ENCODE measurements at regions not wholly inside any gene's neighbourhood (a gene's known extent, or its start where the extent isn't known, plus 50 kb on each side); places are given as distances from the start of the nearest gene placed in this dataset.
"Not testable (repeated sequence)": the region's sequence is repeated elsewhere in the genome, so short reads cannot be mapped to it uniquely, and the experiment has no call there.

- no peak for DNase-seq (ENCODE audit: insufficient read length, low spot score)
- TF ChIP-seq POLR2AphosphoS5 (IDR thresholded peaks at IDR 0.05; ENCODE audit: low read depth, low read length): no peak
- no peak for FAIRE-seq
Observed at GRCh38 chr3:167030082-167030725, 349.9 kb downstream of the ZBBX start.

- FAIRE-seq; DNase-seq (ENCODE audit: insufficient read length, low spot score): not testable (repeated sequence)
Observed at GRCh38 chr3:167019503-167019902, 360.6 kb downstream of the ZBBX start.

- FAIRE-seq; DNase-seq (ENCODE audit: insufficient read length, low spot score): not testable (repeated sequence)
Observed at GRCh38 chr3:167018591-167019111, 361.4 kb downstream of the ZBBX start.

DNA sequence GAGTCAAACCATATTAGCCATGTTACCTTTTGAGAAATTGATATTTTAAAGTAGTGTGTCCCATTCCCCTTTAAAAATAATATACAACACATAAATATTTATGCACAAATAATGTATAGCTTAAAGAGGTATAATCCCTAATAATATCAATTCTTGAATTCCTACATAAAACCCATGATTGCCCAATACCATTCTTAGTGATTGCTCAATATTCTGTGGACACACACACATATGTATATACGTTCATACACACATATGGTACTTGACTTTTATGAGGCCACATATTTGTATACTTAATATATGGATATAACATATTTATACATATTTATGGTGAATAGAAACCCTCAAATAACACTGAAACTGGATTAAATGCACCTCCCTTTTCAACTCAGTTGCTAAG, 367.4 kb downstream of the ZBBX start:
- no peak for FAIRE-seq
- TF ChIP-seq PAX5 (IDR thresholded peaks at IDR 0.05; ENCODE audit: insufficient read depth, low read length, severe bottlenecking) (no peak), POLR2A (IDR thresholded peaks at IDR 0.05; ENCODE audit: low read depth, low read length) (no peak), POLR2AphosphoS5 (IDR thresholded peaks at IDR 0.05; ENCODE audit: low read depth, low read length) (no peak), SPI1 (IDR thresholded peaks at IDR 0.05; ENCODE audit: low read depth, low read length) (no peak), TAF1 (IDR thresholded peaks at IDR 0.05; ENCODE audit: low read depth, low read length) (no peak), POU2F2 (IDR thresholded peaks at IDR 0.05; ENCODE audit: low read depth, low read length) (no peak)
- no peak for DNase-seq (ENCODE audit: insufficient read length, low spot score)

- TF ChIP-seq SPI1 (IDR thresholded peaks at IDR 0.05; ENCODE audit: low read depth, low read length) (no peak), TAF1 (IDR thresholded peaks at IDR 0.05; ENCODE audit: low read depth, low read length) (no peak), POLR2AphosphoS5 (IDR thresholded peaks at IDR 0.05; ENCODE audit: low read depth, low read length) (no peak), POLR2A (IDR thresholded peaks at IDR 0.05; ENCODE audit: low read depth, low read length) (no peak), POU2F2 (IDR thresholded peaks at IDR 0.05; ENCODE audit: low read depth, low read length) (no peak), PAX5 (IDR thresholded peaks at IDR 0.05; ENCODE audit: insufficient read depth, low read length, severe bottlenecking) (no peak)
- FAIRE-seq (no peak), DNase-seq (ENCODE audit: insufficient read length, low spot score) (no peak)
Observed at GRCh38 chr3:167008791-167009190, 371.3 kb downstream of the ZBBX start.

DNA sequence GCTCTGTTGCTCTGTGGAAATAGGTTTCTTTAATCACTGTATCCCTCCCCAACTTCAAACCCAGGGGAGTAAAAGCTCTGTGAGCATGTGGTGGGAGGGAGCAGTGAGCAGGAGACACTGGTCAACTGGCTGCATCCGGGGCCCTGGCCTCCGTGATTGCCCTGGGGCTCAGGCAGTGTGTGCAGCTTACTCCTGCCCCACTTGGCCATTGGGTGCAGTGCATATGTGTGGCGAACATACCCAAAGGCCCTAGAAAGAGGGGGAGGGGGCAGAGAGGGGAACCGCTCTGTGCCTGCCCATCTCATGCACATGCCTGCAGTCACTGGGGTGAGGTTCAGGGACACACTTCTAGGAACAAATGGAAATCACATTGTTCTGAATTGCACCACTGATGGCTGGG, 378.7 kb downstream of the ZBBX start:
- TF ChIP-seq PAX5 (IDR thresholded peaks at IDR 0.05; ENCODE audit: insufficient read depth, low read length, severe bottlenecking): no peak
- no peak for TF ChIP-seq POLR2A (IDR thresholded peaks at IDR 0.05; ENCODE audit: low read depth, low read length)
- TF ChIP-seq TAF1 (IDR thresholded peaks at IDR 0.05; ENCODE audit: low read depth, low read length): no peak
- no peak for TF ChIP-seq POLR2AphosphoS5 (IDR thresholded peaks at IDR 0.05; ENCODE audit: low read depth, low read length)
- TF ChIP-seq SPI1 (IDR thresholded peaks at IDR 0.05; ENCODE audit: low read depth, low read length): no peak
- no peak for TF ChIP-seq POU2F2 (IDR thresholded peaks at IDR 0.05; ENCODE audit: low read depth, low read length)
- no peak for FAIRE-seq
- no peak for DNase-seq (ENCODE audit: insufficient read length, low spot score)

- TF ChIP-seq POLR2A (IDR thresholded peaks at IDR 0.05; ENCODE audit: low read depth, low read length) (no peak), SPI1 (IDR thresholded peaks at IDR 0.05; ENCODE audit: low read depth, low read length) (no peak), PAX5 (IDR thresholded peaks at IDR 0.05; ENCODE audit: insufficient read depth, low read length, severe bottlenecking) (no peak)
- DNase-seq (ENCODE audit: insufficient read length, low spot score) (no peak), FAIRE-seq (no peak)
Observed at GRCh38 chr3:166993015-166993630, 387.0 kb downstream of the ZBBX start.

- FAIRE-seq (no peak), DNase-seq (ENCODE audit: insufficient read length, low spot score) (no peak)
- TF ChIP-seq TAF1 (IDR thresholded peaks at IDR 0.05; ENCODE audit: low read depth, low read length) (no peak), PAX5 (IDR thresholded peaks at IDR 0.05; ENCODE audit: insufficient read depth, low read length, severe bottlenecking) (no peak), POLR2A (IDR thresholded peaks at IDR 0.05; ENCODE audit: low read depth, low read length) (no peak), POU2F2 (IDR thresholded peaks at IDR 0.05; ENCODE audit: low read depth, low read length) (no peak), POLR2AphosphoS5 (IDR thresholded peaks at IDR 0.05; ENCODE audit: low read depth, low read length) (no peak), SPI1 (IDR thresholded peaks at IDR 0.05; ENCODE audit: low read depth, low read length) (no peak)
Observed at GRCh38 chr3:166986000-166986399, 394.1 kb downstream of the ZBBX start.

GRCh38 chr3:166975796-166976195, 404.3 kb downstream of the ZBBX start:
- FAIRE-seq: not testable (repeated sequence)

DNA sequence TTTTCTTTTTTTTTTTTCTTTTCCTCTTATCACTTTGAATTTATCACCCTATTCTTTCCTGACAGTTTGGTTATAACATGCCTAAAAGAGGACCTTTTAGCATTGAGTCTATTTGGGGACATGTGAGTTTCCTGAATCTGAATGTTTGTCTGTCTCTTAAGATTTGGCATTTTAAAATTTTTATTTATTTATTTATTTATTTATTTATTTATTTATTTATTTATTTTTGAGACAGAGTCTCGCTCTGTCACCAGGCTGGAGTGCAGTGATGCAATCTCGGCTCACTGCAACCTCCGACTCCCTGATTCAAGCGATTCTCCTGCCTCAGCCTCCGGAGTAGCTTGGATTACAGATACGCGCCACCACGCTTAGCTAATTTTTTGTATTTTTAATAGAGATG, 412.4 kb downstream of the ZBBX start:
- DNase-seq (ENCODE audit: insufficient read length, low spot score); FAIRE-seq: not testable (repeated sequence)

More at GRCh38 chr3:166975796-166976195, 404.3 kb downstream of the ZBBX start:
- DNase-seq (ENCODE audit: insufficient read length, low spot score): not testable (repeated sequence)

- DNase-seq (ENCODE audit: insufficient read length, low spot score) (no peak), FAIRE-seq (no peak)
- TF ChIP-seq PAX5 (IDR thresholded peaks at IDR 0.05; ENCODE audit: insufficient read depth, low read length, severe bottlenecking): no peak
- no peak for TF ChIP-seq POLR2A (IDR thresholded peaks at IDR 0.05; ENCODE audit: low read depth, low read length)
- no peak for TF ChIP-seq SPI1 (IDR thresholded peaks at IDR 0.05; ENCODE audit: low read depth, low read length)
- TF ChIP-seq POLR2AphosphoS5 (IDR thresholded peaks at IDR 0.05; ENCODE audit: low read depth, low read length): no peak
- no peak for TF ChIP-seq TAF1 (IDR thresholded peaks at IDR 0.05; ENCODE audit: low read depth, low read length)
- TF ChIP-seq POU2F2 (IDR thresholded peaks at IDR 0.05; ENCODE audit: low read depth, low read length): no peak
Observed at GRCh38 chr3:166962911-166963310, 417.2 kb downstream of the ZBBX start.
